ENCODE measurements at regions not wholly inside any gene's neighbourhood (a gene's known extent, or its start where the extent isn't known, plus 50 kb on each side); places are given as distances from the start of the nearest gene placed in this dataset.

GRCh38 chr12:116403546-116403945, 126.1 kb upstream of the MED13L start:
- POLR2A ChIA-PET, result no interaction called here

GRCh38 chr12:116404247-116404646, 126.8 kb upstream of the MED13L start:
- no peaks in the 10 kb centered on the region for H3K27me3 Mint-ChIP-seq
- H3K36me3 Mint-ChIP-seq (ENCODE audit: low read depth), result peaks cover 8% of the 10 kb centered on the region
- H3K27ac Mint-ChIP-seq, result no peak overlapping the region
- no peak for TF ChIP-seq CTCF (IDR thresholded peaks at IDR 0.05)
- intact Hi-C loops (cut with micrococcal nuclease), result no loop called here
- ATAC-seq (ENCODE audit: low read depth) (no peak), DNase-seq (no peak)
- H3K4me3 Mint-ChIP-seq, result no peak overlapping the region
- ChIA-PET CTCF (no interaction called here), POLR2A (no interaction called here)
- H3K9me3 Mint-ChIP-seq, result peaks cover 14% of the 10 kb centered on the region
- peaks cover 26% of the 10 kb centered on the region for H3K4me1 Mint-ChIP-seq

More at GRCh38 chr12:116403546-116403945, 126.1 kb upstream of the MED13L start:
- TF ChIP-seq CTCF (IDR thresholded peaks at IDR 0.05), result no peak
- ATAC-seq (ENCODE audit: low read depth) (no peak), DNase-seq (no peak)
- Mint-ChIP-seq H3K36me3 (ENCODE audit: low read depth) (peaks cover 8% of the 10 kb centered on the region), H3K4me1 (peaks cover 26% of the 10 kb centered on the region), H3K27me3 (no peaks in the 10 kb centered on the region), H3K27ac (no peak overlapping the region), H3K9me3 (peaks cover 19% of the 10 kb centered on the region), H3K4me3 (no peak overlapping the region)
- intact Hi-C loops (cut with micrococcal nuclease), result no loop called here
- CTCF ChIA-PET, result no interaction called here

GRCh38 chr12:116404913-116405611, 127.6 kb upstream of the MED13L start:
- Mint-ChIP-seq H3K4me3 (no peak overlapping the region), H3K36me3 (ENCODE audit: low read depth) (peaks cover 8% of the 10 kb centered on the region), H3K9me3 (peaks cover 14% of the 10 kb centered on the region), H3K27me3 (no peaks in the 10 kb centered on the region), H3K4me1 (peaks cover 26% of the 10 kb centered on the region), H3K27ac (no peak overlapping the region)
- no peak for DNase-seq
- CTCF ChIA-PET, result interaction anchor here (0.6 kb wide), 1 partner anchor 46 kb away, joined by 3 read pairs; no protein-coding TSS in a partner anchor
- POLR2A ChIA-PET, result no interaction called here
- TF ChIP-seq CTCF (IDR thresholded peaks at IDR 0.05), result no peak
- intact Hi-C loops (cut with micrococcal nuclease), result no loop called here
- no peak for ATAC-seq (ENCODE audit: low read depth)

- H3K27me3 Mint-ChIP-seq, result no peaks in the 10 kb centered on the region
- intact Hi-C loops (cut with micrococcal nuclease), result no loop called here
- no peak for ATAC-seq (ENCODE audit: low read depth)
- no peak for DNase-seq
- no peak for TF ChIP-seq CTCF (IDR thresholded peaks at IDR 0.05)
- H3K4me3 Mint-ChIP-seq, result no peak overlapping the region
- H3K27ac Mint-ChIP-seq, result no peak overlapping the region
- H3K4me1 Mint-ChIP-seq, result peaks cover 21% of the 10 kb centered on the region
- no peaks in the 10 kb centered on the region for H3K36me3 Mint-ChIP-seq (ENCODE audit: low read depth)
- H3K9me3 Mint-ChIP-seq, result peaks cover 4% of the 10 kb centered on the region
- ChIA-PET CTCF (no interaction called here), POLR2A (no interaction called here)
Observed at GRCh38 chr12:116406529-116406928, 129.0 kb upstream of the MED13L start.

- DNase-seq (no peak), ATAC-seq (ENCODE audit: low read depth) (no peak)
- H3K27me3 Mint-ChIP-seq, result no peaks in the 10 kb centered on the region
- ChIA-PET POLR2A (interaction anchor here (0.6 kb wide), 1 partner anchor 39 kb away, joined by 3 read pairs; no protein-coding TSS in a partner anchor), CTCF (no interaction called here)
- intact Hi-C loops (cut with micrococcal nuclease), result no loop called here
- H3K9me3 Mint-ChIP-seq, result no peaks in the 10 kb centered on the region
- H3K4me1 Mint-ChIP-seq, result peaks cover 8% of the 10 kb centered on the region
- H3K36me3 Mint-ChIP-seq (ENCODE audit: low read depth), result no peaks in the 10 kb centered on the region
- no peak for TF ChIP-seq CTCF (IDR thresholded peaks at IDR 0.05)
- H3K4me3 Mint-ChIP-seq, result no peak overlapping the region
- H3K27ac Mint-ChIP-seq, result no peak overlapping the region
Observed at GRCh38 chr12:116408489-116409250, 131.2 kb upstream of the MED13L start.

All from activated B cell treated with CpG ODN at 0.5 μM for 24 hours (primary cell).